Aorta (tissue), 5 donors: ENCODE measurements at regions not wholly inside any gene's neighbourhood (a gene's known extent, or its start where the extent isn't known, plus 50 kb on each side); places are given as distances from the start of the nearest gene placed in this dataset.
"Not testable (repeated sequence)": the region's sequence is repeated elsewhere in the genome, so short reads cannot be mapped to it uniquely, and the experiment has no call there.

Source experiments
- ATAC-seq: fragments of 200-7000 bp; cut with Tn5 transposase; one replicate; pipeline ENCODE4 v1.9.1; 2022; ENCODE audit warnings: moderate library complexity; ENCODE audit not compliant: low FRiP score
- DNase-seq, 2 donors: peaks; one replicate each; pipeline ENCODE4 v3.0.0-alpha.2; 2020
- H3K27ac ChIP-seq, 2 donors: one replicate each; pipeline ENCODE4 v1.5.1; 2013; ENCODE audit warnings: low read length in 2 of 2, mild to moderate bottlenecking in 2 of 2, moderate library complexity in 2 of 2, control low read depth in 1 of 2, inconsistent platforms in 1 of 2, low read depth in 1 of 2
- H3K27me3 ChIP-seq, 2 donors: one replicate each; pipeline ENCODE4 v1.6.1; 2013; ENCODE audit warnings: control low read depth in 1 of 2, low read length in 1 of 2, mild to moderate bottlenecking in 1 of 2, moderate library complexity in 1 of 2; ENCODE audit not compliant: insufficient read depth in 2 of 2, control insufficient read depth in 1 of 2
- H3K36me3 ChIP-seq, 2 donors: one replicate each; pipeline ENCODE4 v1.6.1; 2013; ENCODE audit warnings: control low read depth in 1 of 2, low read length in 1 of 2, mild to moderate bottlenecking in 1 of 2; ENCODE audit not compliant: insufficient read depth in 2 of 2, control insufficient read depth in 1 of 2
- H3K4me1 ChIP-seq, 2 donors: one replicate each; pipeline ENCODE4 v1.6.1; 2013; ENCODE audit warnings: low read length in 2 of 2, control low read depth in 1 of 2, mild to moderate bottlenecking in 1 of 2, moderate library complexity in 1 of 2; ENCODE audit not compliant: insufficient read depth in 2 of 2, control insufficient read depth in 1 of 2
- H3K4me3 ChIP-seq, 2 donors: one replicate each; pipeline ENCODE4 v1.5.1; 2013; ENCODE audit warnings: low read length in 2 of 2, control low read depth in 1 of 2, mild to moderate bottlenecking in 1 of 2
- H3K9me3 ChIP-seq: one replicate; pipeline ENCODE4 v1.6.1; 2013; ENCODE audit warnings: mild to moderate bottlenecking, low read length; ENCODE audit not compliant: control insufficient read depth
- WGBS, 2 donors: extraction: QIAGEN DNeasy Blood & Tissue Kit; methylation state at CpG; one replicate each; pipeline ENCODE4 v1.1.7; 2013; 5-methylcytosine and 5-hydroxymethylcytosine counted together
- intact Hi-C, 2 donors: fragments of 100-400 bp; cut with DNase I; formaldehyde crosslinking; loops; one replicate each; pipeline versions ENCODE4 v1.14.2 to v1.15.0; 2022
- donor health status: healthy with polysubstance abuse.
- donor health status: Bipolar disorder and iron deficiency.
- donor health status: DM: no; HTN: no; CAD: no.
- donor health status: DM: no; HTN: no; CAD: no.
- donor health status: DM: yes; HTN: yes; CAD: no.

GRCh38 chr18:40274618-40275196, 1680.3 kb upstream of the PIK3C3 start:
- intact Hi-C loops = no loop called here
- Histone ChIP-seq H3K36me3 (no peaks in the 10 kb centered on the region), H3K27me3 (no peaks in the 10 kb centered on the region), H3K4me3 (no peak overlapping the region), H3K4me1 (no peaks in the 10 kb centered on the region), H3K9me3 (no peaks in the 10 kb centered on the region), H3K27ac (no peak overlapping the region)
- ATAC-seq = no peak
- no peak for DNase-seq

DNA sequence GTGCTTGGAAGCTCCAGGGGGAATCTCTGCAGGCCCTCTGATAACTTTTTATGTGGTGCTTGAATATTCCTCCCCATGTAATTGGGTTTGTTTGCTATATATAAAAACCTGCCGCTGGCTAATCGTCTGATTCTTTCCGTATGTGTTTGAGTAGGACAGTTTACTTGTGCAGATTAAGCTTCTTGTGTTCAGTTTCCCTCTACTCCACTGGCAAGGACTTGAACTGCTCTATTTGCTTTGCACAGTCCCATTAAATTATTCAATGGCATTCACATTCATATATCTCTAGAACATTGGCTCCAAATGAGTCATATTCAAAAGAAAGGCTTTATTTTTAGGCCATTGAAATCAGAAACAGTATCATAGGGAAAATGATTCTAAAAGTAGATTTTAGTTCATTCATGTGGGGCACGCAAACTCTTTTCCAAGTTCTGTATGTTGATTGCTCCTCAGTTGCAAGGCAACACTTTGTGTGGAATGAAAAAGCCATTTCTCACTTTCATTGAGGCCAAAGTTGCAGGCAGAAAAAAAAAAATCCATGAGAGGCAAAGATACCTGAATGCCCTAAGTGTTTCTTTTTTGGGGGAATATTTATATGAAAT, 1682.3 kb upstream of the PIK3C3 start:
- H3K4me3 ChIP-seq = no peak overlapping the region
- no peaks in the 10 kb centered on the region for H3K36me3 ChIP-seq
- DNase-seq (no peak), ATAC-seq (no peak)
- no peaks in the 10 kb centered on the region for H3K9me3 ChIP-seq
- H3K27me3 ChIP-seq = no peaks in the 10 kb centered on the region
- no peaks in the 10 kb centered on the region for H3K4me1 ChIP-seq
- intact Hi-C loops = no loop called here
- no peak overlapping the region for H3K27ac ChIP-seq
- 27 to 38% methylated on average over 4 of the region's 4 CpGs for WGBS, 2 donors

GRCh38 chr18:40259115-40259835, 1695.8 kb upstream of the PIK3C3 start:
- WGBS, 2 donors = 53 to 63% methylated on average over 6 of the region's 6 CpGs

DNA sequence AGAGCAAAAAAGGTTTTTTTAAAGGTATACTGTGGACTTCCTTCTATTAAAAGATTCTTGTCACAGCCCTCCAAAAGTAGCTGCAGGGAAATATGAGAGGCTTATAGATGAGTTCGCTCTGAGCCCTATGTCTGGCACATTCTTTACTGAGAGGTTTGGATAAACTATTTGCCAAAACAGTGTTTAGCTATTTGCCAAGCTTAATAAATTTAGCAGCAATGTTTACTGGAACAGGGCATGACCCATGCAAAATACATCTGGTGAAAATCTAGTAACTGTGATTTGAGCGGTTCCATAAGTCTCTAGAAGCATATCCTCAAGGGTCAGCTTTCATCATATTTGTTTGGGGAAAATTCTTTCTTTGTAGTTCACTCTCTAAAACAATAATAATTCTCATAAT, 1696.7 kb upstream of the PIK3C3 start:
- Histone ChIP-seq H3K27me3 (no peaks in the 10 kb centered on the region), H3K36me3 (no peaks in the 10 kb centered on the region), H3K4me3 (no peak overlapping the region), H3K9me3 (no peaks in the 10 kb centered on the region), H3K4me1 (no peaks in the 10 kb centered on the region), H3K27ac (no peak overlapping the region)
- ATAC-seq (no peak), DNase-seq (no peak)
- intact Hi-C loops = no loop called here
- WGBS, 2 donors = 22 to 26% methylated on average over 2 of the region's 2 CpGs

More at GRCh38 chr18:40259115-40259835, 1695.8 kb upstream of the PIK3C3 start:
- H3K4me3 ChIP-seq = no peak overlapping the region
- peaks cover 2% of the 10 kb centered on the region for H3K9me3 ChIP-seq
- no peak overlapping the region for H3K27ac ChIP-seq
- no peaks in the 10 kb centered on the region for H3K36me3 ChIP-seq
- no peaks in the 10 kb centered on the region for H3K27me3 ChIP-seq
- ATAC-seq (no peak), DNase-seq (no peak)
- no peaks in the 10 kb centered on the region for H3K4me1 ChIP-seq
- intact Hi-C loops = no loop called here

GRCh38 chr18:40250236-40250635, 1704.8 kb upstream of the PIK3C3 start:
- DNase-seq (no peak), ATAC-seq (no peak)
- H3K36me3 ChIP-seq = no peaks in the 10 kb centered on the region
- WGBS, 2 donors = 61 to 68% methylated on average over 1 of the region's 1 CpG
- no peak overlapping the region for H3K4me3 ChIP-seq
- H3K27ac ChIP-seq = no peak overlapping the region
- intact Hi-C loops = no loop called here
- H3K9me3 ChIP-seq = no peaks in the 10 kb centered on the region
- no peaks in the 10 kb centered on the region for H3K27me3 ChIP-seq
- H3K4me1 ChIP-seq = no peaks in the 10 kb centered on the region

DNA sequence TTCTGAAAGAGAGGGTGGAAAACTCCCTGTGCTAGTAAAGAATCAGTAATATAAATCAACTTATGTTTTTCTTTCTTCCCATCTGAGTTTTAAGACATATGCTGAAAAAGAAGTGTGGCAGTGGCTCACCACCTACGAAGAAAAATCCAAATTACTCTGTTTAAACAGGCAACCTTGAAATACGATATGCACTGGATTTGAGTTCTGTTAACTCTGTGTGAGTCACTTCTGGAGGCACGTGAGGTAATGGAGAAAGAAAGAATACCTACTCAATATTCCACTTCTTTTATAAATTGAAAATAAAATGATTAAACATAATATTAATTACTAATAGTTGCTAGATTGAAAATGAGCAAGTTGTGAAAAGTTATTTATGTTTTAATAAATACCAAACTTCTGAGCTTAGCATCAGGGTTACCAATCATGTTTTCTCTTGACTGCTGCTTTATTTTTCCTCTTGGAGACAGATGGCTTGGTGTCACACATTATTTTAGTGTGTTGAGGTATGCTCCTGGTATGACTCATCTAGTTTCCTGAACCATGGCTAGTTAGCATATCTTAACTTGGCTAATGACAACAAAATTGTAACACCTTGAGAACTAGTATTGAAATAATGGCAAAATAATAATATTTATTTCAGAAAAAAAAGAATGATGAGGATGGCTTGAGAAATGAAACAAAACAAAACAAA, 1705.5 kb upstream of the PIK3C3 start:
- no peak overlapping the region for H3K27ac ChIP-seq
- ATAC-seq = no peak

DNA sequence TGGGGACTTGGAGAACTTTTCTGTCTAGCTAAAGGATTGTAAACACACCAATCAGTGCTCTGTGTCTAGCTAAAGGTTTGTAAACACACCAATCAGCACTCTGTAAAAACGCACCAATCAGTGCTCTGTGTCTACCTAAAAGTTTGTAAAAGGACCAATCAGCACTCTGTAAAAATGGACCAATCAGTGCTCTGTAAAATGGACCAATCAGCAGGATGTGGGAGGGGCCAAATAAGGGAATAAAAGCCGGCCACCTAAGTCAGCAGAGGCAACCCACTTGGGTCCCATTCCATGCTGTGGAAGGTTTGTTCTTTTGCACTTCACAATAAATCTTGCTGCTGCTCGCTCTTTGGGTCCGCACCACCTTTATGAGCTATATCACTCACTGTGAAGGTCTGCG, 1709.4 kb upstream of the PIK3C3 start:
- intact Hi-C loops, ATAC-seq, H3K36me3 ChIP-seq, H3K4me1 ChIP-seq, H3K27me3 ChIP-seq, H3K4me3 ChIP-seq, H3K27ac ChIP-seq, H3K9me3 ChIP-seq, DNase-seq: not testable (repeated sequence)
- whole genome bisulfite sequencing, 2 donors = 89 to 96% methylated on average over 5 of the region's 5 CpGs

More for the DNA sequence above, 1705.5 kb upstream of the PIK3C3 start:
- 35 to 39% methylated on average over 3 of the region's 3 CpGs for WGBS, 2 donors
- no peak for DNase-seq
- Histone ChIP-seq H3K36me3 (no peaks in the 10 kb centered on the region), H3K9me3 (no peaks in the 10 kb centered on the region), H3K4me3 (no peak overlapping the region), H3K27me3 (no peaks in the 10 kb centered on the region), H3K4me1 (no peaks in the 10 kb centered on the region)
- intact Hi-C loops = no loop called here

DNA sequence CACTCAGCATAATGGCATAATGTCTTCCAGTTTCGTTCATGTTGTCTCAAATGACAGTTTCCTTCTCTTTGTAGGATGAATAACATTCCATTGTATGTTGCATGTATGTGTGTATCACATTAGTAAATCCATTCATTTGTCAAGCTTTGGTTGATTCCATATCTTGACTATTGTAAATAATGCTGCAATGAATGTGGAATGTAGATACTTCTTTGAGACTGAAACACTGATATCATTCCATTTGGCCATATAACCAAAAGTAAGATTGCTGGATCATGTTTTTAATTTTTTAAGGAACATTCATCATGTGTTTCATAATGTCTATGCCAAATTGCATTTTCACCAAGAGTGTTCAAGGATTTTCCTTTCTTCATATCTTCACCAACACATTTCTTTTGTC, 1711.4 kb upstream of the PIK3C3 start:
- WGBS, 2 donors = 14 to 15% methylated on average over 1 of the region's 1 CpG
- intact Hi-C loops = no loop called here
- Histone ChIP-seq H3K27me3 (no peaks in the 10 kb centered on the region), H3K9me3 (no peaks in the 10 kb centered on the region), H3K27ac (no peak overlapping the region), H3K4me1 (no peaks in the 10 kb centered on the region), H3K36me3 (no peaks in the 10 kb centered on the region), H3K4me3 (no peak overlapping the region)
- DNase-seq = no peak
- ATAC-seq = no peak
